ENCODE measurements at regions not wholly inside any gene's neighbourhood (a gene's known extent, or its start where the extent isn't known, plus 50 kb on each side); places are given as distances from the start of the nearest gene placed in this dataset.

DNA sequence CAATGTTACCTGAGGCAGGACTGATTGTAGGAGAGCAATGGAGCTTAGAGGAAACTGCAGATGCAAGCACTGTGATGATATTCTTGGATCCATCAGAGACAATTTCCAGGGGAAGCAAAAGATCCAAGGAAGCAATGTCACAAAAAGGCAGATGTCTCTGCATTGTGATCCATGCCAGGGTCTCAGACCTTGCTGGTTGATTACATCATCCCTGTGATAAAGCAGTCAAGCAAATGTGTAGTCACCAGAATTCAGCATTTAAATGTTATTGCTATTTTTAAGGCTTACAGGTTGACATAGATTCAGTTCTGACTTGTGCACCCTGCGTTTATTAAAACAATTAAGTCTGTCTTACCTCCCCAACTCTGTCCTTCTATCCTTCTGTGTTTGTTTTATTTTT, 56.8 kb upstream of the CCDC85A start:
- TF ChIP-seq, protein P1, sequence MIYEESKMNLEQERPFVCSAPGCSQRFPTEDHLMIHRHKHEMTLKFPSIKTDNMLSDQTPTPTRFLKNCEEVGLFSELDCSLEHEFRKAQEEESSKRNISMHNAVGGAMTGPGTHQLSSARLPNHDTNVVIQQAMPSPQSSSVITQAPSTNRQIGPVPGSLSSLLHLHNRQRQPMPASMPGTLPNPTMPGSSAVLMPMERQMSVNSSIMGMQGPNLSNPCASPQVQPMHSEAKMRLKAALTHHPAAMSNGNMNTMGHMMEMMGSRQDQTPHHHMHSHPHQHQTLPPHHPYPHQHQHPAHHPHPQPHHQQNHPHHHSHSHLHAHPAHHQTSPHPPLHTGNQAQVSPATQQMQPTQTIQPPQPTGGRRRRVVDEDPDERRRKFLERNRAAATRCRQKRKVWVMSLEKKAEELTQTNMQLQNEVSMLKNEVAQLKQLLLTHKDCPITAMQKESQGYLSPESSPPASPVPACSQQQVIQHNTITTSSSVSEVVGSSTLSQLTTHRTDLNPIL (CRISPR knock-in tag; IDR thresholded peaks at IDR 0.05; ENCODE audit: low read depth): no peak
- TF ChIP-seq CSDC2 (CRISPR knock-in tag; IDR thresholded peaks at IDR 0.05) (no peak), ESRRG (CRISPR knock-in tag; IDR thresholded peaks at IDR 0.05) (no peak), OSR1 (CRISPR knock-in tag; IDR thresholded peaks at IDR 0.05) (no peak), RARB (CRISPR knock-in tag; IDR thresholded peaks at IDR 0.05) (no peak), ZFP30 (CRISPR knock-in tag; IDR thresholded peaks at IDR 0.05) (no peak), SNAI2 (CRISPR knock-in tag; IDR thresholded peaks at IDR 0.05) (no peak), PPARA (CRISPR knock-in tag; IDR thresholded peaks at IDR 0.05; ENCODE audit: borderline replicate concordance) (no peak), TCF4 (CRISPR knock-in tag; IDR thresholded peaks at IDR 0.05; ENCODE audit: borderline replicate concordance) (no peak)
- TF ChIP-seq, protein P2, sequence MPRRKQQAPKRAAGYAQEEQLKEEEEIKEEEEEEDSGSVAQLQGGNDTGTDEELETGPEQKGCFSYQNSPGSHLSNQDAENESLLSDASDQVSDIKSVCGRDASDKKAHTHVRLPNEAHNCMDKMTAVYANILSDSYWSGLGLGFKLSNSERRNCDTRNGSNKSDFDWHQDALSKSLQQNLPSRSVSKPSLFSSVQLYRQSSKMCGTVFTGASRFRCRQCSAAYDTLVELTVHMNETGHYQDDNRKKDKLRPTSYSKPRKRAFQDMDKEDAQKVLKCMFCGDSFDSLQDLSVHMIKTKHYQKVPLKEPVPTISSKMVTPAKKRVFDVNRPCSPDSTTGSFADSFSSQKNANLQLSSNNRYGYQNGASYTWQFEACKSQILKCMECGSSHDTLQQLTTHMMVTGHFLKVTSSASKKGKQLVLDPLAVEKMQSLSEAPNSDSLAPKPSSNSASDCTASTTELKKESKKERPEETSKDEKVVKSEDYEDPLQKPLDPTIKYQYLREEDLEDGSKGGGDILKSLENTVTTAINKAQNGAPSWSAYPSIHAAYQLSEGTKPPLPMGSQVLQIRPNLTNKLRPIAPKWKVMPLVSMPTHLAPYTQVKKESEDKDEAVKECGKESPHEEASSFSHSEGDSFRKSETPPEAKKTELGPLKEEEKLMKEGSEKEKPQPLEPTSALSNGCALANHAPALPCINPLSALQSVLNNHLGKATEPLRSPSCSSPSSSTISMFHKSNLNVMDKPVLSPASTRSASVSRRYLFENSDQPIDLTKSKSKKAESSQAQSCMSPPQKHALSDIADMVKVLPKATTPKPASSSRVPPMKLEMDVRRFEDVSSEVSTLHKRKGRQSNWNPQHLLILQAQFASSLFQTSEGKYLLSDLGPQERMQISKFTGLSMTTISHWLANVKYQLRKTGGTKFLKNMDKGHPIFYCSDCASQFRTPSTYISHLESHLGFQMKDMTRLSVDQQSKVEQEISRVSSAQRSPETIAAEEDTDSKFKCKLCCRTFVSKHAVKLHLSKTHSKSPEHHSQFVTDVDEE (CRISPR knock-in tag; IDR thresholded peaks at IDR 0.05): no peak
- TF ChIP-seq, protein P3, sequence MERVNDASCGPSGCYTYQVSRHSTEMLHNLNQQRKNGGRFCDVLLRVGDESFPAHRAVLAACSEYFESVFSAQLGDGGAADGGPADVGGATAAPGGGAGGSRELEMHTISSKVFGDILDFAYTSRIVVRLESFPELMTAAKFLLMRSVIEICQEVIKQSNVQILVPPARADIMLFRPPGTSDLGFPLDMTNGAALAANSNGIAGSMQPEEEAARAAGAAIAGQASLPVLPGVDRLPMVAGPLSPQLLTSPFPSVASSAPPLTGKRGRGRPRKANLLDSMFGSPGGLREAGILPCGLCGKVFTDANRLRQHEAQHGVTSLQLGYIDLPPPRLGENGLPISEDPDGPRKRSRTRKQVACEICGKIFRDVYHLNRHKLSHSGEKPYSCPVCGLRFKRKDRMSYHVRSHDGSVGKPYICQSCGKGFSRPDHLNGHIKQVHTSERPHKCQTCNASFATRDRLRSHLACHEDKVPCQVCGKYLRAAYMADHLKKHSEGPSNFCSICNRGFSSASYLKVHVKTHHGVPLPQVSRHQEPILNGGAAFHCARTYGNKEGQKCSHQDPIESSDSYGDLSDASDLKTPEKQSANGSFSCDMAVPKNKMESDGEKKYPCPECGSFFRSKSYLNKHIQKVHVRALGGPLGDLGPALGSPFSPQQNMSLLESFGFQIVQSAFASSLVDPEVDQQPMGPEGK (CRISPR knock-in tag; IDR thresholded peaks at IDR 0.05; ENCODE audit: borderline replicate concordance): no peak
